Loucy (cell line): ENCODE measurements at regions not wholly inside any gene's neighbourhood (a gene's known extent, or its start where the extent isn't known, plus 50 kb on each side); places are given as distances from the start of the nearest gene placed in this dataset.

Source experiments
- H2AFZ ChIP-seq: fragments of 200-600 bp; sonication (generic); 2 replicates; pipeline ENCODE4 v1.6.0; 2016; ENCODE audit warnings: antibody characterized with exemption, mild to moderate bottlenecking, low read length, moderate library complexity
- H3F3A ChIP-seq: fragments of 200-600 bp; 2 replicates; pipeline ENCODE4 v1.6.0; 2016; ENCODE audit warnings: antibody characterized with exemption, low read depth, mild to moderate bottlenecking
- H3K27me3 ChIP-seq: fragments of 200-600 bp; sonication (generic); 2 replicates; pipeline ENCODE4 v1.6.1; 2014; ENCODE audit warnings: low read length, mild to moderate bottlenecking; ENCODE audit not compliant: insufficient read depth, poor library complexity, severe bottlenecking
- H3K36me3 ChIP-seq: fragments of 200-600 bp; sonication (generic); 2 replicates; pipeline ENCODE4 v1.6.1; 2016; ENCODE audit warnings: low read length; ENCODE audit not compliant: insufficient read depth
- H3K4me1 ChIP-seq: fragments of 200-600 bp; sonication (generic); 2 replicates; pipeline ENCODE4 v1.5.1; 2014; ENCODE audit warnings: low read length, mild to moderate bottlenecking; ENCODE audit not compliant: insufficient read depth, poor library complexity, severe bottlenecking
- H3K4me2 ChIP-seq: fragments of 200-600 bp; sonication (generic); 2 replicates; pipeline ENCODE4 v1.6.0; 2014; ENCODE audit warnings: antibody characterized with exemption, low read length, low read depth, mild to moderate bottlenecking; ENCODE audit not compliant: poor library complexity, severe bottlenecking
- H3K4me3 ChIP-seq: fragments of 200-600 bp; sonication (generic); 2 replicates; pipeline ENCODE4 v1.5.1; 2014; ENCODE audit warnings: low read length, mild to moderate bottlenecking, mixed read lengths; ENCODE audit not compliant: poor library complexity, severe bottlenecking
- H3K79me2 ChIP-seq: fragments of 200-600 bp; sonication (generic); 2 replicates; pipeline ENCODE4 v1.6.1; 2014; ENCODE audit warnings: low read length; ENCODE audit not compliant: insufficient read depth
- H3K9ac ChIP-seq: fragments of 200-600 bp; sonication (generic); 2 replicates; pipeline ENCODE4 v1.6.0; 2014; ENCODE audit warnings: mild to moderate bottlenecking, low read depth, low read length, moderate library complexity; ENCODE audit not compliant: poor library complexity, severe bottlenecking
- H3K9me2 ChIP-seq: fragments of 200-600 bp; sonication (generic); replicated peaks from 2 replicates; pipeline ENCODE4 v1.6.1; 2016; ENCODE audit warnings: low read depth, low read length, mixed read lengths
- H3K9me3 ChIP-seq: fragments of 200-600 bp; sonication (generic); 2 replicates; pipeline ENCODE4 v1.6.1; 2014; ENCODE audit warnings: mild to moderate bottlenecking, antibody characterized with exemption, low read length, low read depth; ENCODE audit not compliant: insufficient read depth
- H4K20me1 ChIP-seq: fragments of 200-600 bp; sonication (generic); 2 replicates; pipeline ENCODE4 v1.6.0; 2014; ENCODE audit warnings: antibody characterized with exemption, low read length, mild to moderate bottlenecking; ENCODE audit not compliant: insufficient read depth, poor library complexity, severe bottlenecking
- CTCF ChIP-seq: fragments of 200-600 bp; sonication (generic); conservative IDR thresholded peaks from 2 replicates; pipeline ENCODE4 v1.5.1; 2014; ENCODE audit warnings: mild to moderate bottlenecking, antibody characterized with exemption, low read length
- EZH2phosphoT487 ChIP-seq: fragments of 200-600 bp; IDR thresholded peaks from 2 replicates; pipeline ENCODE4 v1.6.1; 2018; ENCODE audit warnings: antibody characterized with exemption, mild to moderate bottlenecking, moderate library complexity, borderline replicate concordance

- Histone ChIP-seq H3K79me2 (no peaks in the 10 kb centered on the region), H4K20me1 (no peaks in the 10 kb centered on the region), H3F3A (no peaks in the 10 kb centered on the region), H3K4me3 (no peak overlapping the region), H3K9me2 (no peaks in the 10 kb centered on the region), H2AFZ (no peak overlapping the region), H3K36me3 (no peaks in the 10 kb centered on the region), H3K4me1 (no peaks in the 10 kb centered on the region), H3K9me3 (peaks cover 6% of the 10 kb centered on the region; the same call in 1 of the 2 replicates), H3K9ac (no peak overlapping the region), H3K27me3 (no peaks in the 10 kb centered on the region), H3K4me2 (no peak overlapping the region)
- TF ChIP-seq CTCF, result no peak
- TF ChIP-seq EZH2phosphoT487, result no peak
These were observed 1687.5 kb downstream of the TP53TG3F start for GRCh38 chr16:35146723-35147458.

GRCh38 chr16:35147556-35148504 is 1688.4 kb downstream of the TP53TG3F start:
- H3K9me3 ChIP-seq, result peaks cover 6% of the 10 kb centered on the region; the same call in 1 of the 2 replicates
- H4K20me1 ChIP-seq, result no peaks in the 10 kb centered on the region
- TF ChIP-seq CTCF, result no peak
- no peak for TF ChIP-seq EZH2phosphoT487

GRCh38 chr16:35148748-35149147 is 1689.3 kb downstream of the TP53TG3F start:
- no peaks in the 10 kb centered on the region for H3K36me3 ChIP-seq
- H3K27me3 ChIP-seq, result no peaks in the 10 kb centered on the region
- no peak overlapping the region for H3K4me2 ChIP-seq
- no peaks in the 10 kb centered on the region for H3K79me2 ChIP-seq
- H4K20me1 ChIP-seq, result no peaks in the 10 kb centered on the region
- TF ChIP-seq EZH2phosphoT487, result no peak
- no peak for TF ChIP-seq CTCF
- no peaks in the 10 kb centered on the region for H3F3A ChIP-seq
- no peak overlapping the region for H3K9ac ChIP-seq
- no peak overlapping the region for H3K4me3 ChIP-seq
- H2AFZ ChIP-seq, result no peak overlapping the region
- H3K4me1 ChIP-seq, result no peaks in the 10 kb centered on the region
- H3K9me3 ChIP-seq, result peaks cover 6% of the 10 kb centered on the region; the same call in 1 of the 2 replicates
- no peaks in the 10 kb centered on the region for H3K9me2 ChIP-seq

More at GRCh38 chr16:35147556-35148504, 1688.4 kb downstream of the TP53TG3F start:
- Histone ChIP-seq H3K36me3 (no peaks in the 10 kb centered on the region), H3K4me2 (no peak overlapping the region), H2AFZ (no peak overlapping the region), H3F3A (no peaks in the 10 kb centered on the region), H3K79me2 (no peaks in the 10 kb centered on the region), H3K27me3 (no peaks in the 10 kb centered on the region), H3K9ac (no peak overlapping the region), H3K4me3 (no peak overlapping the region), H3K9me2 (no peaks in the 10 kb centered on the region), H3K4me1 (no peaks in the 10 kb centered on the region)
